GM21423 (cell line): ENCODE measurements at regions not wholly inside any gene's neighbourhood (a gene's known extent, or its start where the extent isn't known, plus 50 kb on each side); places are given as distances from the start of the nearest gene placed in this dataset.
"Not testable (repeated sequence)": the region's sequence is repeated elsewhere in the genome, so short reads cannot be mapped to it uniquely, and the experiment has no call there.

Experiments
- ATAC-seq: cut with Tn5 transposase; IDR thresholded peaks from one replicate; pipeline ENCODE4 v1.9.1; 2021; ENCODE audit warnings: mild to moderate bottlenecking, moderate library complexity; ENCODE audit not compliant: unreplicated experiment

- ATAC-seq: no peak
Observed at GRCh38 chr6:4225161-4225872, 89.9 kb upstream of the ECI2 start.

- ATAC-seq: no peak
Observed at GRCh38 chr6:4224067-4224978, 88.9 kb upstream of the ECI2 start.

GRCh38 chr6:4220558-4220957 is 85.2 kb upstream of the ECI2 start:
- no peak for ATAC-seq

GRCh38 chr6:4218619-4219317 is 83.4 kb upstream of the ECI2 start:
- ATAC-seq: not testable (repeated sequence)

- no peak for ATAC-seq
Observed at GRCh38 chr6:4212588-4212987, 77.2 kb upstream of the ECI2 start.

GRCh38 chr6:4210629-4211419 is 75.4 kb upstream of the ECI2 start:
- ATAC-seq: peak; percentile 56

- no peak for ATAC-seq
Observed at GRCh38 chr6:4209196-4209595, 73.8 kb upstream of the ECI2 start.

GRCh38 chr6:4208158-4208557 is 72.8 kb upstream of the ECI2 start:
- ATAC-seq: no peak

- not testable (repeated sequence) for ATAC-seq
Observed at GRCh38 chr6:4203642-4204417, 68.5 kb upstream of the ECI2 start.

GRCh38 chr6:4192627-4193026 is 57.3 kb upstream of the ECI2 start:
- no peak for ATAC-seq

- ATAC-seq: no peak
Observed at GRCh38 chr6:4192173-4192572, 56.8 kb upstream of the ECI2 start.

- ATAC-seq: no peak
Observed at GRCh38 chr6:4191271-4191721, 55.9 kb upstream of the ECI2 start.

- ATAC-seq: no peak
Observed at GRCh38 chr6:4189249-4189648, 53.9 kb upstream of the ECI2 start.

- ATAC-seq: no peak
Observed at GRCh38 chr6:4188801-4189200, 53.4 kb upstream of the ECI2 start.

- ATAC-seq: no peak
Observed at GRCh38 chr6:4187480-4187879, 52.1 kb upstream of the ECI2 start.

GRCh38 chr6:4186385-4186784 is 51.0 kb upstream of the ECI2 start:
- ATAC-seq: no peak

GRCh38 chr6:4185846-4186245 is 50.5 kb upstream of the ECI2 start:
- ATAC-seq: no peak

GRCh38 chr6:4185419-4185818 is 50.0 kb upstream of the ECI2 start:
- ATAC-seq: no peak
